ENCODE measurements at regions not wholly inside any gene's neighbourhood (a gene's known extent, or its start where the extent isn't known, plus 50 kb on each side); places are given as distances from the start of the nearest gene placed in this dataset.

DNA sequence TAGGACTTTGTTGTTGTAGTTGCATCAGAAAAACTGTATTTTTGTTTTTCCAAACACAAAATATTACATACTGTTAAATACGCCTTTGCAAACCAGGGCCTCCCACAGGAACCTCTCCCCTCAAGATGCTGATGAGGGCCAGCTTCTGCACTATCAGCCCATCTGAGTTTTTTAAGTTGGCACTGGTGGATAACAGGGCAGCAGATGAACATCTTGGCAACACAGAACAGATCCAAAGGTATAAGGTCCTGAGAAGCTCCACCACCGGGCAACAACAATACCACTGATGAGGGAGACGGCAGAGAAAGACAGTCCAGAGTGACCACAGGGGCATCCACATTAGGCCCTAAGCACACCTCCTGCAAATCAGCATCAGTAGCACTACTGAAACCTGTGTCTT is 177.7 kb downstream of the DLL1 start:
- intact Hi-C loops (cut with DNase I) = no loop called here
- no peaks in the 10 kb centered on the region for H3K36me3 ChIP-seq
- H3K9me3 ChIP-seq = no peaks in the 10 kb centered on the region
- no peaks in the 10 kb centered on the region for H3K4me1 ChIP-seq
- TF ChIP-seq, protein P1, sequence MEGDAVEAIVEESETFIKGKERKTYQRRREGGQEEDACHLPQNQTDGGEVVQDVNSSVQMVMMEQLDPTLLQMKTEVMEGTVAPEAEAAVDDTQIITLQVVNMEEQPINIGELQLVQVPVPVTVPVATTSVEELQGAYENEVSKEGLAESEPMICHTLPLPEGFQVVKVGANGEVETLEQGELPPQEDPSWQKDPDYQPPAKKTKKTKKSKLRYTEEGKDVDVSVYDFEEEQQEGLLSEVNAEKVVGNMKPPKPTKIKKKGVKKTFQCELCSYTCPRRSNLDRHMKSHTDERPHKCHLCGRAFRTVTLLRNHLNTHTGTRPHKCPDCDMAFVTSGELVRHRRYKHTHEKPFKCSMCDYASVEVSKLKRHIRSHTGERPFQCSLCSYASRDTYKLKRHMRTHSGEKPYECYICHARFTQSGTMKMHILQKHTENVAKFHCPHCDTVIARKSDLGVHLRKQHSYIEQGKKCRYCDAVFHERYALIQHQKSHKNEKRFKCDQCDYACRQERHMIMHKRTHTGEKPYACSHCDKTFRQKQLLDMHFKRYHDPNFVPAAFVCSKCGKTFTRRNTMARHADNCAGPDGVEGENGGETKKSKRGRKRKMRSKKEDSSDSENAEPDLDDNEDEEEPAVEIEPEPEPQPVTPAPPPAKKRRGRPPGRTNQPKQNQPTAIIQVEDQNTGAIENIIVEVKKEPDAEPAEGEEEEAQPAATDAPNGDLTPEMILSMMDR (IDR thresholded peaks at IDR 0.05) = no peak
- H3K27ac ChIP-seq = no peak overlapping the region
- DNase-seq (ENCODE audit: low spot score in 2 of 2) = peak in 1 of 2 donors; percentile 35
- no peaks in the 10 kb centered on the region for H3K27me3 ChIP-seq
- H3K4me3 ChIP-seq = no peak overlapping the region

DNA sequence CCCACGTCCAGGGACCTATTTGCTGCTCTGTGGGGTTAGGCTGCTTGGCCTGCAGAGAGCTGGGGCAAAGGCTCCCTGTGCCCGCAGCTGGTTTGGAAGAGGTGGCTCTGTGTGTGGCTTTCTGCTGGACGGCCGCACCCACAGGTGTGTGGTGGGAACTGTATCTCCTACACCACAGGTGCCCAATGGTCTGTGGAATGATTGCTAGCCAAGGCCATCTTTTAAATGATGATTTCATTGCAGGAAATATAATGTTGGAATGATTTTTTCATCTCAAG is 178.4 kb downstream of the DLL1 start:
- no peak overlapping the region for H3K27ac ChIP-seq
- no peaks in the 10 kb centered on the region for H3K4me1 ChIP-seq
- DNase-seq (ENCODE audit: low spot score in 2 of 2) = no peak
- TF ChIP-seq, protein P1 (IDR thresholded peaks at IDR 0.05) = no peak
- H3K27me3 ChIP-seq = no peaks in the 10 kb centered on the region
- intact Hi-C loops (cut with DNase I) = no loop called here
- H3K4me3 ChIP-seq = no peak overlapping the region
- H3K9me3 ChIP-seq = no peaks in the 10 kb centered on the region
- H3K36me3 ChIP-seq = no peaks in the 10 kb centered on the region

DNA sequence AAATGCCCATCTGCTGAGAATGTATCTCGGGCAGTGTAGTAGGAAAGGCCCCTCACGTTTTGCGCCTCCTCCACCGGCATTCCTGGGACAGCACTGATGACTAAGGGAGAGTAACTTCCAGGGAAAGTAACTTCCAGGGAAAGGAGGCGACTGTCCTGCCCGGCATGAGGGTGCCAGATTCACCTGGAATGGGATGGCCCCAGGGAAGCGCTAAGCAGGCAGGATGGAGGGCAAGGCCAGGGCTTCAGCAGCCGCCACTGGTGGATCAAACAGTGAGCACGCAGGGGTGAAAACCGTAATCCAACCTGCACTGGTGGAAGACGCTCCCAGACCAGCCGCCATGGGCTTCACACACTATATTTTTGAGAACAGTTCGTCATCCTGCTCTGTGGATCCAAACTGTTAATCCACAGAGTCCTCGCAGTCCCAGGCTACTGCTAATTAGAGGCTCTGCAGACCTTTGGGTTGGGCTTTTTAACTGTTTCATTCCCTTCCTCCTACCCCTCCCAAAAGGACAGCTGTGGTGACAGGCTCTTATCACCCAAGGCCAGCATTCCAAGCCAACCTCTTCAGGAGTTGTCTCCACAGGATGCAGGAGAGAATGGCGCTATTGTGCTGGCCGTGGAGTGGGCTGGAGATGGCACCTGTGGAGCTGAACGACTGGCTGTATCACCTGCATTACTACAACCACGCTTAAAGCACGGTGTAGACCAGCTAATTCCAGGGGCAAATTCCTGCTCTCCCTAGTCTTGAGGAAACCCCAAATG is 178.9 kb downstream of the DLL1 start:
- Histone ChIP-seq H3K27me3 (no peaks in the 10 kb centered on the region), H3K36me3 (no peaks in the 10 kb centered on the region), H3K27ac (no peak overlapping the region), H3K4me3 (no peak overlapping the region), H3K9me3 (no peaks in the 10 kb centered on the region), H3K4me1 (no peaks in the 10 kb centered on the region)
- TF ChIP-seq, protein P1 (IDR thresholded peaks at IDR 0.05) = no peak
- DNase-seq (ENCODE audit: low spot score in 2 of 2) = peak in 1 of 2 donors; percentile 54
- intact Hi-C loops (cut with DNase I) = no loop called here

DNA sequence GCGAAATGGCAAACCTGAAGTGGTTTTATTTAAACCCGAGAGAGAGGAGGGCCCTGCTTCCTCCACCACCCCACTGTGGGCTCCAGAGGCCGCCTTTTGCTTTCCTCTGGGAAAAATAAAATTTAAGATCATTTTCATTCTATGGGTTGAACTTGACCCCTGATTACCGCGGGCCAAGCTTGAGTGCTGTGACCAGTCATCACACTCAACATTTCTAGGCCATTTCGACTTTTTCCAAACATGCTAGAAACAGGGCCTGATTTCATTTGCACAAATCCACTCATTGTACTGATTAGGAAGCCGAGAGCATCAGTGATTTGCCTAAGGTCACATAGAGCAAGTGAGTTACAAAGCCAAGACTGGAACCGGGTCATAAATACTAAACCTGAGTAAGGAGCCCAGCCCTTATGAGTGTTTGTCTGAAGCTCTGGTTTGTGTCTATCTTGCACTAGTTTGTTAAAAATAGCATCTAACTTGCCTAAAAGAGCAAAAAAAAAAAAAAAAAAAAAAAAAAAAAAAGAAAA is 179.7 kb downstream of the DLL1 start:
- peak in 1 of 2 donors; percentile 24 for DNase-seq (ENCODE audit: low spot score in 2 of 2)
- no peak overlapping the region for H3K27ac ChIP-seq
- no peak overlapping the region for H3K4me3 ChIP-seq
- no peaks in the 10 kb centered on the region for H3K9me3 ChIP-seq
- H3K4me1 ChIP-seq = no peaks in the 10 kb centered on the region
- no peaks in the 10 kb centered on the region for H3K27me3 ChIP-seq
- H3K36me3 ChIP-seq = no peaks in the 10 kb centered on the region
- intact Hi-C loops (cut with DNase I) = no loop called here
- TF ChIP-seq, protein P1 (IDR thresholded peaks at IDR 0.05) = no peak

DNA sequence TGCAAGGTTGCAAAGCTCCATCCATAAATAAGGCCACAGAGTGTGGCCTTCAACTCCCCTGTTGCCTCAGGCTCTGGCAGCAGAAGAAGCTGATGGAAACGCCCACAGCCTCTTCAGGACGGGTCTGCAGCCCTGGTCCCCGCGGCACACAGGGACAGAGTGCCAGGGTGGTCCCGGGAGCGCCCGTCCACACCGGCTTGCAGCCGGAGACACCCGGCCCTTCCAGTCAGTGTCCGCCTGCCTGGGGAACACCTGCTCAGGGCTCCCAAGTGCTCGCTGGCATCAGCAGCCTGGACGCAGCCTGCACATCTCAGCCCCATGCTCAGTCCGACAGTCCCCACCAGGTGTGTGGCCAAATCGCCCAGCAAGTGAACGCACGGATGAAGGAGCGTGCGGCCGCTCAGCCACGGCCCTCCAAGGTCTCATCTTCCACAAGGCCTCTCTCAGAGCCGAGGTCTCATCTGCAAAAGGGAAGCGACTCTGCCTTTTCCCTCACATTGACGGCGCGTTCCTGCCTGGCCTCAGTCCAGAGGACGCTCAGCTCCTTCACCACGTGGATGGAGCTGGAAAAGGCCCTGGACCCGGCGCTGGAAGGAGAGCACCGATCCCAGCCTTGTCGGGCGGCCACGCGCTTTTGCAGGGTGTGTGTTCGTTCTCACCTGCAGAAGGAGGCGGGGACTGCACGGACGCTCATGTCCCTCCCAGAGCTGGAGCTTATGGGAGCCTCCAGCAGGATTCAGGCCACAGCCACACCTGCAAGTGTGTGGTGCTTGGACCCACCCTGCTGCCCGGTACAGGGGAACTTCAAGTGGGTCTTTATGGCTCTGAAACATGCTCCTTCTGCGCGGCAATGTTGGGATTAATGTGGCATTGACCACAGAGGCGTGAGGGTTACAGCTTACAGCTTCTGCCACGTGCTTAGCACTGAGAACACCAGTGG is 180.4 kb downstream of the DLL1 start:
- H3K4me1 ChIP-seq = no peaks in the 10 kb centered on the region
- intact Hi-C loops (cut with DNase I) = no loop called here
- no peak overlapping the region for H3K27ac ChIP-seq
- no peak overlapping the region for H3K4me3 ChIP-seq
- no peaks in the 10 kb centered on the region for H3K9me3 ChIP-seq
- TF ChIP-seq, protein P1 (IDR thresholded peaks at IDR 0.05) = no peak
- no peaks in the 10 kb centered on the region for H3K36me3 ChIP-seq
- no peaks in the 10 kb centered on the region for H3K27me3 ChIP-seq
- DNase-seq (ENCODE audit: low spot score in 2 of 2) = peak in 1 of 2 donors; percentile 43
